ENCODE measurements at regions not wholly inside any gene's neighbourhood (a gene's known extent, or its start where the extent isn't known, plus 50 kb on each side); places are given as distances from the start of the nearest gene placed in this dataset.

DNA sequence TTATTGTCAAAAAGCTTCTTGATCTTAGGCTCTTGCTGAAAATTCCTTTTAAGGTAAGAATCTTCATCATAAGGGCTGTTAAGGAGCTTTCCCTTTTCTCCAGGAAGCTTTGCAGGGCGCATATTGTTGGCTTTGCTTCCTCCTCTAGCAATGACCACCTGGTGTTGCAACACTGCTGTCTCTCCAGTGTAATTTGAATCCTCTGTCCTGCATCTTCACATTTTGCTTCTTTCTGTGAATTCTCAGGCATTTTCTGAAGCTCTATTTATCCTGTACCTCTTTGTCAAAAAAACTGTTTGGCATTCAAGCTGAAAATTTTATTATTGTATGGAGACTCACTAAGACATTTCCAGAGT lies 533.1 kb upstream of the CHAC2 start:
- Histone ChIP-seq H3K36me3 (ENCODE audit: low read depth) (no peaks in the 10 kb centered on the region), H3F3A (ENCODE audit: insufficient read depth, low read depth) (no peaks in the 10 kb centered on the region), H3K9me2 (ENCODE audit: insufficient read depth) (no peaks in the 10 kb centered on the region), H3K27ac (peak overlapping the region; percentile 37), H3K4me3 (no peak overlapping the region), H3K9me3 (ENCODE audit: insufficient read depth, low read depth) (no peaks in the 10 kb centered on the region), H3K4me2 (peak overlapping the region; percentile 39), H4K20me1 (ENCODE audit: insufficient read depth) (no peaks in the 10 kb centered on the region), H3K4me1 (replicated peaks; ENCODE audit: insufficient read depth) (peaks cover 12% of the 10 kb centered on the region), H3K27me3 (ENCODE audit: insufficient read depth, low read depth) (no peaks in the 10 kb centered on the region), H3K79me2 (ENCODE audit: low read depth) (no peaks in the 10 kb centered on the region), H2AFZ (peak overlapping the region; percentile 70)
- no TSS peak for BruUV-seq (replicated peaks)
- ChIA-PET CTCF (interaction anchor here (0.6 kb wide), 1 partner anchor 244 kb away, joined by 4 read pairs; no protein-coding TSS in a partner anchor), POLR2A (ENCODE audit: unreplicated experiment) (interaction anchor here (0.7 kb wide), 1 partner anchor 495 kb away, joined by 3 read pairs; no protein-coding TSS in a partner anchor)
- intact Hi-C loops (cut with micrococcal nuclease; ENCODE audit: unreplicated experiment), result no loop called here
- no peak for TF ChIP-seq EZH2 (IDR thresholded peaks at IDR 0.05; ENCODE audit: low read depth)
- TF ChIP-seq, protein P1, sequence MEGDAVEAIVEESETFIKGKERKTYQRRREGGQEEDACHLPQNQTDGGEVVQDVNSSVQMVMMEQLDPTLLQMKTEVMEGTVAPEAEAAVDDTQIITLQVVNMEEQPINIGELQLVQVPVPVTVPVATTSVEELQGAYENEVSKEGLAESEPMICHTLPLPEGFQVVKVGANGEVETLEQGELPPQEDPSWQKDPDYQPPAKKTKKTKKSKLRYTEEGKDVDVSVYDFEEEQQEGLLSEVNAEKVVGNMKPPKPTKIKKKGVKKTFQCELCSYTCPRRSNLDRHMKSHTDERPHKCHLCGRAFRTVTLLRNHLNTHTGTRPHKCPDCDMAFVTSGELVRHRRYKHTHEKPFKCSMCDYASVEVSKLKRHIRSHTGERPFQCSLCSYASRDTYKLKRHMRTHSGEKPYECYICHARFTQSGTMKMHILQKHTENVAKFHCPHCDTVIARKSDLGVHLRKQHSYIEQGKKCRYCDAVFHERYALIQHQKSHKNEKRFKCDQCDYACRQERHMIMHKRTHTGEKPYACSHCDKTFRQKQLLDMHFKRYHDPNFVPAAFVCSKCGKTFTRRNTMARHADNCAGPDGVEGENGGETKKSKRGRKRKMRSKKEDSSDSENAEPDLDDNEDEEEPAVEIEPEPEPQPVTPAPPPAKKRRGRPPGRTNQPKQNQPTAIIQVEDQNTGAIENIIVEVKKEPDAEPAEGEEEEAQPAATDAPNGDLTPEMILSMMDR (conservative IDR thresholded peaks at IDR 0.05), result no peak
- DNase-seq, result peak; percentile 37 to 63

DNA sequence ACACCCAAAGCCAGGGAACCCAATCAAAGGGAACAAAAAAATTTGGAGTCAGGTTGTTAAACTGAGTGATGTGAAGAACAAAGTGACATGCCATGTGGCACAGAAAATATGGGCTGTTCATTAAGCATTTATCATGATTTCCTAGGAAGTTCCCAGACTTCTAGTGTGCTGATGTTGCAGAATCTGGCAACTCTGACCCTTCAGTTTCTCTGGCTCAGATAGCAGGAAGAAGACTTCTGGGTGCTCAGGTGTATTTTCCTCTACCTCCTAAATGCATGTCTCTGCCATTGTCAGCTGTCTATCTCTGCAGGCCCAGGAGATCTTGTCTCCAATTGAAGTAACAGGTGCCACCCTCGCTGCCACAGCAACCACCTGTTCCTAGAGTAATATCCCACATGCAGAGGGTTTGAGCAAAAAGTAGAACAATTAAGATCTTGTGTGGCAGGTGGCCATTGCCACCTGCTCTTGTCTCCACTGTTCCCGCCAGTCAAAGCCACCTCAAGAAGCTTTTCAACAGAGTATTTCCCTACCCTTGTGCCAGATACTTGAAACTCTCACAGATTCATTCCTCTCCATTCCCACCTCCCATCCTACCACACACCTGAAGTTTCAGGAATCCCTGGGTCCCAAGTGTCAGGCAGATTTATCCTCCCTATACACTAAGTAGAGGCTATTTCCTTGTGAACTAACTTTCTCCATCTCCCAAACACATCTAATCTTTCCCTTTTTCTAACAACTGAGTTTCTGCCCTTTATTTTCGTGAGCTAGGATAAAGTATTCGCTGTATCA lies 533.7 kb upstream of the CHAC2 start:
- intact Hi-C loops (cut with micrococcal nuclease; ENCODE audit: unreplicated experiment), result no loop called here
- Histone ChIP-seq H4K20me1 (ENCODE audit: insufficient read depth) (no peaks in the 10 kb centered on the region), H3K27me3 (ENCODE audit: insufficient read depth, low read depth) (no peaks in the 10 kb centered on the region), H3K9me3 (ENCODE audit: insufficient read depth, low read depth) (no peaks in the 10 kb centered on the region), H3K79me2 (ENCODE audit: low read depth) (no peaks in the 10 kb centered on the region), H3K4me1 (replicated peaks; ENCODE audit: insufficient read depth) (peaks cover 12% of the 10 kb centered on the region), H3K9me2 (ENCODE audit: insufficient read depth) (no peaks in the 10 kb centered on the region), H3K36me3 (ENCODE audit: low read depth) (no peaks in the 10 kb centered on the region), H3F3A (ENCODE audit: insufficient read depth, low read depth) (no peaks in the 10 kb centered on the region), H3K27ac (peak overlapping the region; percentile 37), H2AFZ (peak overlapping the region; percentile 70), H3K4me2 (peak overlapping the region; percentile 39), H3K4me3 (no peak overlapping the region)
- DNase-seq, result no peak
- ChIA-PET POLR2A (ENCODE audit: unreplicated experiment) (interaction anchor here (0.7 kb wide), 1 partner anchor 494 kb away, joined by 3 read pairs; no protein-coding TSS in a partner anchor), CTCF (interaction anchor here (0.6 kb wide), 1 partner anchor 245 kb away, joined by 4 read pairs; no protein-coding TSS in a partner anchor)
- no TSS peak for BruUV-seq (replicated peaks)
- no peak for TF ChIP-seq EZH2 (IDR thresholded peaks at IDR 0.05; ENCODE audit: low read depth)
- TF ChIP-seq, protein P1 (conservative IDR thresholded peaks at IDR 0.05), result no peak

DNA sequence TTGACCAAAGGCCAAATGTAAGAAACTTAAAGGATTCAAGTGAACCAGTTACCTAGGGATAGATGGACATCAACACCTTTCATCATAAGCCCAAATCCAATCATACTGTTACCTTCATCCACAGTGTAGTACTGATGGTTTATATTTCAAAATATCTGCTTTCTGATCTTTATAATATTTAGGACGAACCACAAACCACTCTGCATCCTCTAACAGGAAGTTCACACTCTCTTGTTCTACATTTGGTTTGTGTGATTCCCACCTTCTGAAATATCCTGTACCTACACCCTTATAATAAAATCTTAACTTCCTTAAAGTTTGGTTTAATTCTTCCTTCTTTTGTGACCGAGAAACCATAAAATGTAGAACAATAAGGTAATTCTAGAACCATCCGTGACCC lies 535.7 kb upstream of the CHAC2 start:
- no peaks in the 10 kb centered on the region for H3K27me3 ChIP-seq (ENCODE audit: insufficient read depth, low read depth)
- H3K79me2 ChIP-seq (ENCODE audit: low read depth), result no peaks in the 10 kb centered on the region
- no peaks in the 10 kb centered on the region for H3K9me3 ChIP-seq (ENCODE audit: insufficient read depth, low read depth)
- no peak for DNase-seq
- H3K27ac ChIP-seq, result no peak overlapping the region
- H3K36me3 ChIP-seq (ENCODE audit: low read depth), result no peaks in the 10 kb centered on the region
- no peaks in the 10 kb centered on the region for H3K9me2 ChIP-seq (ENCODE audit: insufficient read depth)
- H2AFZ ChIP-seq, result no peak overlapping the region
- CTCF ChIA-PET, result no interaction called here
- peaks cover 12% of the 10 kb centered on the region for H3K4me1 ChIP-seq (replicated peaks; ENCODE audit: insufficient read depth)
- H3F3A ChIP-seq (ENCODE audit: insufficient read depth, low read depth), result no peaks in the 10 kb centered on the region
- no peak overlapping the region for H3K4me3 ChIP-seq
- H3K4me2 ChIP-seq, result no peak overlapping the region
- TF ChIP-seq, protein P1 (conservative IDR thresholded peaks at IDR 0.05), result no peak
- no peak for TF ChIP-seq EZH2 (IDR thresholded peaks at IDR 0.05; ENCODE audit: low read depth)
- BruUV-seq (replicated peaks), result no TSS peak
- intact Hi-C loops (cut with micrococcal nuclease; ENCODE audit: unreplicated experiment), result no loop called here
- no peaks in the 10 kb centered on the region for H4K20me1 ChIP-seq (ENCODE audit: insufficient read depth)
- POLR2A ChIA-PET (ENCODE audit: unreplicated experiment), result no interaction called here

Measured in PC-9 (cell line).